NCI-H2227 (cell line): ENCODE measurements at regions not wholly inside any gene's neighbourhood (a gene's known extent, or its start where the extent isn't known, plus 50 kb on each side); places are given as distances from the start of the nearest gene placed in this dataset.

ENCODE experiments used
- DNase-seq: peaks from one replicate; lab custom pipeline; 2025; ENCODE audit not compliant: unreplicated experiment; lab: John Stamatoyannopoulos, UW

DNA sequence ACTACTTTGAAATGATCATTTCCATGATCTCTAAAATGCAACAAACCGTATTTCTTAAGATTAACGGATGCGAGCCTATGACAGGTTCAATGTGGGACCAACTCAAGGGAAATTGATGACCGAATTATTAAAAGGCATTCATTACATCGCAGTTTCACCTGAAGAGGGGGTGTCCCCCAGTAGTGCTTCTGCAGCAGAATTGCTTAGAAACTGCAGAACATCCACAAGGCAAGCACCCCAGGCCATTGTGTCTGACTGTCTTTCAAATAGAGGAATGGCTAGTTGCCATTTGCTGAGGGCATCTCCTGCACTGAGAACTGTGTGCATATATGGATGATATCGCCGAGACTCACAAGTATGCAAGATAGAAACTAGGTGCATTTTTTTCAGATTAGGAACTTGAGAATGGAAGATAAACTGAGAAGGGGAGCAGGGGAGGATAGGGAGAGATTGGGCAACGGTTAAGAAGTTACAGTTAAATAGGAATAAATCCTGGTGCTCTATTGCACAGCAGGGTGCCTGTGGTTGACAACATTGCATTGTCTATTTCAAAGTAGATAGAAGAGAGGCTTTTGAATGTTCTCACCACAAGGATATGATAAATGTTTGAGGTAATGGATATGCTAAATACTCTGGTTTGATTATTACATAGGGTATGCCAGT is 234.3 kb upstream of the PLEKHG7 start:
- no peak for DNase-seq

DNA sequence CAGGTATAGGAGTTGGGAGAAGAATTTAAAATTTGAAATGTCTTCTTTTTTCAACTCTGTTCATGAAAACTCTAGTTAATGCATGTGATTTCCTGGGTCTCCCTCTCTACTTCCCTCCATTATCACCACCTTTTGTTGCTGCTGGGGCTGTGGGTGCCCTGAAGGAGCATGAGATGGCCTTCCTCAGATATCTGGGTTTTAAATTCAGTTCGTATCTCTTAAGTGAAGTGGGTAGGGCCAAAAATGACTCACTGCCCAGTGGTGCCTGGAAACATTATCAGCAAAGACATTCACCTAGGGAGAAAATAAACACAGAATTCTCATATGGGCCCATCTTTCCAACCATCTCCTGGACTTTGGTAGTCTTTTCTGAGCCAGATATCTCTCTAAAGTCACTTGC is 234.9 kb upstream of the PLEKHG7 start:
- DNase-seq: no peak

GRCh38 chr12:92466391-92467305 is 236.1 kb upstream of the PLEKHG7 start:
- no peak for DNase-seq

- no peak for DNase-seq
Observed at GRCh38 chr12:92465786-92466295, 236.9 kb upstream of the PLEKHG7 start.

GRCh38 chr12:92464911-92465310 is 237.9 kb upstream of the PLEKHG7 start:
- no peak for DNase-seq

DNA sequence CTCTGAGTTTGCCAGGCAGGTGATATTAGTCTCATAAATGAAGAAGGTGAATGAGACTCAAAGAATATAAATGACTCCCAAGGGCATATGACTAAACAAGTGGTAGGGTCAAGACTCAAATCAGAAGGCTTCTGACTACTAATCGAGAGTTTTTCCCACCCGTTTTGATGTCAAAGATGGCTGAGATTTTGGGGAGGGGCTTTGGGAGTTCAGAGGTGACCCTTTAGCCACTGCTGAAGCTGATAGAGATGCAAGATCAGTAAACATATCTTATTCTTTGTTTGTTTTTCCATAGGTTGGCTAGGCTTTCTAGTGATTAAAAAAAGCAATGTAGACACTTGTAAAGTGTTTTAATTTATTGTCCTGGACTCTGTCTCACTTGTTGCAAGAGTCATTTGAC is 239.6 kb upstream of the PLEKHG7 start:
- DNase-seq: no peak

DNA sequence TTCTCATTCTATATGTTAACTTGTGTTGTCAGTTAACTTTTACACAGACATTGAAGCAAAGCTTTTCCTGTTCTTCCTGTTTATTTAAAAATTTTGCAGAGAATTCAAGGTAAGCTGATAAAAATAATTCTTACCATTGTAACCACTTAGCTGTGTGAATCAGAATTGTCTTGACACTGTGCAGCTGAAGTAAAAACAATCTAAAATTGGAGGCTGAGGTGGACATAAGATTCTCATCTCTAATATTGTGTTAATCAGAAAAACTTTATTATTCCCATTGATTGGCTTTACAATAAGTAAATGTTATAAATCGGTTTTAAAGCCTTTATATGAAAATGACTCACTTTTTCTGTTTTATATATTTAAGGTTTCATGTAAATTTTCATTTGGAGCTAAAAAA is 240.3 kb upstream of the PLEKHG7 start:
- DNase-seq: no peak

DNA sequence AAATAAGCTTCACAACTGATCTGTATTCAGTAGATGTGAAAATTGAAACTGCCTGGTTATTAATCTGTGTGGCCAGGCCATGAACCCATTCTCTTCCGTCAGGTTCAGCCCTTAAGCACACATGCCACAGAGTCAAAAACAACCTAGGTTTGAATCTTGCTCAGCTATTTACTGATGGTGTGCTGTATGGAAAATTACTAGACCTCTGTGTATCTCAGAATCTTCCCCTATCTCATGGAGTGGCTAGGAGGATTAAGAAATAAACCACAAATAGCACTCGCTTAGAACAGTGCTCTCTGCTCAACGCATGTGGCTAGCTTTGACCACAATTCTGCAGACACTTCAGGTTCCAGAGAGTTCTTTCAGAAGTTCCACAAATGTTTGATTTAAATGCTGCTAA is 240.7 kb upstream of the PLEKHG7 start:
- DNase-seq: no peak

DNA sequence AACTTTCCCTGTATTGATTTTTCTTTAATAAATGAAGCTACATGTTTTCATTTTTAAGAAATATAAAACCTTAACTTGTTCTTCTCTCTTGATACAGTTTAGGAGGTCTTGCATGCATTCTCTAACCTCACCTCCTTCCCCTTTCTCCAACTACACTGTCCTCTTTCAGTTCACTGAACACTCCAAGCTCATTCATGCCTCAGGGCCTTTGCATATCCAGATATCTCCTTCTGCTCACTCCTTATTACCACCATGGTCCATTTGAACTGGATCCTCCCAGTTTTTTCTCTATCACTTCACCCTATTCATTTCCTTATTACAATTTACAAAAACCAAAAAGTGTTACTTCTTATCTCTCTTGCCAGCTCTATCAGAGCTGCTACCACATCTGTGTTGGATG is 242.9 kb upstream of the PLEKHG7 start:
- DNase-seq: no peak

DNA sequence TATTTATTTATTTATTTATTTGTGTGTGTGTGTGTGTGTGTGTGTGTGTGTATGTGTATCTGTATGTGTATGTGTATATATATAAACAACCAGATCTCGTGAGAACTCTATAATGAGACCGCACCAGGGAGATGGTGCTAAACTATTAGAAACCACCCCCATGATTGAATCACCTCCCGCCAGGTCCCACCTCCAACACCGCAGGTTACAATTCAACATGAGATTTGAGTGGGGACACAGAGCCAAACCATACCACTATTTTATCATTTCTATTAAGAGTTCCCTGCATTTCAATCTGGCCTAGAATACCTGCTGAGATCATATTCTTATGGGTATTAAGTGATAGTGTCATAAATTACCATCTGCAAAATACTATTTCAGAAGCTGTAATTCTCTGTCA is 243.8 kb upstream of the PLEKHG7 start:
- no peak for DNase-seq

- DNase-seq: no peak
Observed at GRCh38 chr12:92457458-92458180, 245.2 kb upstream of the PLEKHG7 start.

- DNase-seq: no peak
Observed at GRCh38 chr12:92452763-92453162, 250.0 kb upstream of the PLEKHG7 start.

DNA sequence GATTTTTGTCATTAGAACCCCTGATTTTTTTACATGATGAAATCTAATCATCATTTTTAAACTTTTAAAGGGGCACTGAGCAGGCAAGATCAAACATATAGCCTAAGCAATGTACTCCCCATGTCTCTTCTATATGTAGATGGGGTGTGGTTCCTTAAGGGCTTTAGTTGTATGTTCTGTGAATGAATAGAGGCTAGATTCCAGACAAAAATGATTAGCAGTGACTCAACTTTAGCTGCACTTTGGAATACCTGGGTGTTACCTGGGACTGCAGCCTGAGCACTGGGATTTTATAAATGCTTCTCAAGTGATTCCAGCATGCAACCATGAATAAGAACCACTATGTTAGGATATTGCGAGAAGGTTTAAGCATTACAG is 256.7 kb upstream of the PLEKHG7 start:
- no peak for DNase-seq

DNA sequence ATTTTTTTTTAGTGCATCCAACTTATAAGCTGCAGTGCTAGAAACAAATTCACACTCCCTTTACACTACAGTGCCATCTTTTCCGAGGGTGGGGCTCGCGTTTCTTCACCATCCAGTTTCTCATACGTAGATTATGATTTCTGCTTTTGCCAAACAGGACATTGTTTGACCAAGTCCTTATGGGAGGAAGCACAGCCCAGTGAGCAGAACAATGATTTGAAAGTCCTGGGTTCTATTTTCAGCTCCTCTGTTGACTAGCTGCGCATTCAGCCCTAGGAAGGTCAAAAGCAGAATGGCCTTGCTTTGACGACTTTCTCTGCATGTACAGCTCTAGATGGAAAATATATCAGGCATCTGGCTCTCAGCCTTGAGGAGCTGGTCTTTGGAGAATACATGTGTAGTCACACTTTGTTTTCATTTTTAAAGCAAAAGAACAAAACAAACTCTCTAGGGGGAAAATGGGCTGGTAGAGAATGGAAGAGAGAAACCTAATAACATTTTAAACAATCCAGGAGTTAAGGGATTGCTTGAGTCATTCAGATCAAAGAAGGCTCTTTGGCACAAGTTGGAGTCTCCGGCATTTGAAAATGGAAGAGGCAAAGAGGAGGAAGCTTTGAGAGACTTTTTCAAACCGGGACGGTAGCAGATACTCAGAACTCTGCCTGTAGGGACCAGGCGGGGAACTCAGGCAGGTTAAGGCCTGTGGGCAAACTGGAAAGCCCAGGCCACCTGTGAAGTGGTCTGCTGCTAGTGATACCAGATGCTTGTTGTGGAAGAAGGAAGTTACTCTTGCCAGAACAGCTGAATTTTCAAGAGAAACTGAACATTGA is 257.3 kb upstream of the PLEKHG7 start:
- DNase-seq: no peak

GRCh38 chr12:92444763-92445162 is 258.0 kb upstream of the PLEKHG7 start:
- no peak for DNase-seq

GRCh38 chr12:92442782-92443181 is 260.0 kb upstream of the PLEKHG7 start:
- DNase-seq: no peak

GRCh38 chr12:92440072-92440471 is 262.7 kb upstream of the PLEKHG7 start:
- no peak for DNase-seq

DNA sequence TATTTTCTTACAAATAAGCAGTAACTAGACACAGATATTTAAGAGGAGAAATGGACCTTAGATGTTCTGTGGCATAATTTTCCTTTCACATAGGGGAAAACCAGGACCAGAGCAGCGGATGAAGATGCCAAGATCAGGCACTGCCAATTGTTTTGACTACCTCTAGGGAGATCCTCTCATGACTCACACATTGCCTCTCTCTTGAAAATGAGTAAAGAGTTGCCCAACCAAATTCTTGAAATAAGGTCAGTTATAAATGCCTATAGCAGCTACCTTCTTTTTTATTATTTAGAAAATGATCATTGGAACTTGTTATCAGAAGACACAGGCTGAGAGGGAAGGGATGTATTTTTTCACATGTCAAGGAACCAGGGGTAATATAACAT is 263.4 kb upstream of the PLEKHG7 start:
- DNase-seq: no peak

DNA sequence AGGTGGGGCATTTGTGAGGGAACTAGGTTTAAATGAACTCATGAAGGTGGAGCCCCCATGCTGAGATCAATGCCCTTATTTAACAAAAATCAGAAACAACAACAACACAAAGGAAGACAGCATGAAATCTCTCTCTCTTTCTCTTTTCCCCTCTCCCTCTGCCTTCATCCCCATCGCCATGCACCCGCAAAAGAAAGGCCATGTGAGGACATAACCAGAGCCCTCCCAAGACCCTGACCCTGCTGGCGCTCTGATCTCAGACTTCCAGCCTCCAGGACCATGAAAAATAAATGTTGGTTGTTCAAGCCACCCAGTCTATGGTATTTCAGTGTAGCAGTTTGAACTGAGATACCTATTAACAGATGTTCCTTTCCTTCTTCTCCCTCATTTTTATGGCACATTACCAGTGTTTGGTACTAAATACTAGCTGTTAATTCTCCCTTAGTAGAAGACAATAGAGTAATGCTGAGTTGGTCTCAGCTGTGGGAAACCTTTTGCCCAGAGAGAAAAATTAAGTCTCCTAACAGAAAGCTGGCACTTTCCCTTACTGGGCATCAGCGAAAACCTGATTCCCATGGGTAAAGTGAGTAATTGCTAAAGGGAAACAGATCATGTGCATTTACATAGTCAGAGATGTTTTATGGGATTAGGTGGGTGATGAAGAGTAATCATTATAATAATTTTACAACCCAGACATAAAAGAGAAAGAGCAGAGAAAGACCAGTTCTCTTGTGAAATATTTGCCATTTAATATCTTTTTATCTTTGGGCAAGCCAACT is 264.0 kb upstream of the PLEKHG7 start:
- DNase-seq: no peak

DNA sequence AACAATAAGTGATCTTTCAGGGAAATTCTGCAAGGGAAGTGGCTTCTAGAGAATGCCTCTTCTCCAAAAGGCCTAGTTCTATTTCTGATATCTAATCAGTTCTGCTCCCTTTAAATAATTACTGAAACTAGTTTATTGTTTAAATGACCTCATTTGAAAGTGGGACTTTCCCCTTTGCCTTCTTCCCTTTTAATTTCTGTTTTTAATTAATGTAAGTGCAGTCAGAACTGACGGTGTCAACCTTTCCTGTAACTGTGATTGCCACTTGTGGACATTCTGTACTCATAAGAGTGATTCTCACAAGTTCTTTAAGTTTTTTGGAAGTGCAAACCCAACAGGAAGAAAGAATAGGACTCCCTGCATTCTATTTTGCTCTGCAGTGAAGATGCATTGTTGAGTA is 265.3 kb upstream of the PLEKHG7 start:
- no peak for DNase-seq
